ENCODE measurements at regions not wholly inside any gene's neighbourhood (a gene's known extent, or its start where the extent isn't known, plus 50 kb on each side); places are given as distances from the start of the nearest gene placed in this dataset.
"Not testable (repeated sequence)": the region's sequence is repeated elsewhere in the genome, so short reads cannot be mapped to it uniquely, and the experiment has no call there.

DNA sequence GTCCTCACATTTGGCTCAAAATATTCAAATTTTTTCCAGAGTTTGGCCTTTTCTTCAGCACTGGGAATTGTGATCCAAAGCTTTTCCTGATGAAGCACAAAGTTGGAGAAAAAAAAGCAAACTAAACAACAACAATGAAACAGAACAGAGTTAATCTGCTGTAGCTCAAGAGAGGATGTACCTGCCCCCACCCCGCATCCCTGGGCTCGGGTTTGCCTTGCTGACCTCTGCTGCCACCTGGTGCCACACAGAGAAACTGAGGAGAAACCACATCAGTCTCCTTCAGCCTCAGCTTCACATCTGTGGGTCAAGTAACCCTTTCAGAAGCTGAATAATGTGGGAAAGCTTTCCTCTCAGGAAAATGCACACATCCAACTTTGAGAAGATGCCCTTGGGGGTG is 290.4 kb downstream of the RTP5 start:
- FAIRE-seq, result not testable (repeated sequence)

DNA sequence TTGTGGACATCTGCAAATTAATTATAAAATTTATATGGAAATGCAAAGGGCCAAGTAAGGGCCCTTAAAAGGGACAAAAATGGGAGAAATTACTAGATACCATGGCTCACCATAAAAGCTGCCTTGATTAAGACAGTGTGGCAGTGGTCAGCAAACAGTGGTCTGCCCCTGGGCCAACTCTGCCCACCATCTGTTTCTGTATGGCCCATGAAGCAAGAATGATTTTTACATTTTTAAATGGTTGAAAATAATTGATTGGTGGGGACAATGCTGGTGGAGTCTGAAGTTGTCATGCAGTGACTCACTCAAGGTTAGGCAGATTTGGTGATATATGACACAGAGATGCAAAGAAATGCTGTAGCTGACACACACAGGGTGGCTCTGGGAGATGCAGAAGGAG is 295.6 kb downstream of the RTP5 start:
- not testable (repeated sequence) for FAIRE-seq

DNA sequence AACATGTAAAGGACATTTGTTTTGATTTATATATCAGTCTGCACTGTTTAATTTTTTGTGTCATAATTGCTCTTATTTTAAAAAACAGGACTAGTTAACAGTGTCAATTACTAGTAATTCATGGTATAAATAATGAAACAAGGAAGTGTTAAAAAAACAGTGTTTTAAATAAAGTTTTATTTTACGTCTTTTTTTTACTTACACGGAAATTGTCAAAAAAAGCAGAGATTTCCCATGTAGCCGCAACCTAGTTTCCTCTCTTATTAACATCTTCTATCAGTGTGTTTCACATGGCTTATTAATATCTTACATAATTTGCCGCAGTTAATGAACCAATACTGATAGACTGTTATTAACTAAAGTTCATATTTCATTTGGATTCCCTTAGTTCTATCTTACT is 301.8 kb downstream of the RTP5 start:
- not testable (repeated sequence) for FAIRE-seq

Measured in TTC549 (cell line).